H9 (cell line): ENCODE measurements at regions not wholly inside any gene's neighbourhood (a gene's known extent, or its start where the extent isn't known, plus 50 kb on each side); places are given as distances from the start of the nearest gene placed in this dataset.

ENCODE experiments used
- DNase-seq: peaks from one replicate; pipeline ENCODE4 v3.0.0-alpha.2; 2017
- H2AFZ ChIP-seq: one replicate; pipeline ENCODE4 v1.6.1; 2013; ENCODE audit warnings: mild to moderate bottlenecking, low read length, control low read depth, moderate library complexity
- H2AK5ac ChIP-seq: 2 replicates; pipeline ENCODE4 v1.6.1; 2013; ENCODE audit warnings: low read length, control low read depth, mixed read lengths; ENCODE audit not compliant: insufficient read length
- H2BK120ac ChIP-seq: one replicate; pipeline ENCODE4 v1.6.1; 2013; ENCODE audit warnings: low read depth, mild to moderate bottlenecking, low read length, control low read depth, inconsistent platforms; ENCODE audit not compliant: poor library complexity, severe bottlenecking
- H2BK12ac ChIP-seq: 2 replicates; pipeline ENCODE4 v1.6.1; 2013; ENCODE audit warnings: low read length, control low read depth, mixed read lengths, low read depth; ENCODE audit not compliant: insufficient read length
- H2BK15ac ChIP-seq: 2 replicates; pipeline ENCODE4 v1.6.1; 2013; ENCODE audit warnings: low read depth, low read length, control low read depth
- H2BK20ac ChIP-seq: one replicate; pipeline ENCODE4 v1.6.1; 2013; ENCODE audit warnings: low read depth, mild to moderate bottlenecking, low read length, control low read depth, inconsistent platforms; ENCODE audit not compliant: poor library complexity, severe bottlenecking
- H2BK5ac ChIP-seq: 2 replicates; pipeline ENCODE4 v1.6.1; 2013; ENCODE audit warnings: low read length, control low read depth, mixed read lengths; ENCODE audit not compliant: insufficient read length
- H3K14ac ChIP-seq: 2 replicates; pipeline ENCODE4 v1.6.1; 2013; ENCODE audit warnings: low read length, control low read depth; ENCODE audit not compliant: insufficient read depth
- H3K18ac ChIP-seq: 2 replicates; pipeline ENCODE4 v1.6.1; 2013; ENCODE audit warnings: low read depth, mild to moderate bottlenecking, mixed read lengths, low read length, control low read depth; ENCODE audit not compliant: insufficient read length
- H3K23ac ChIP-seq: 2 replicates; pipeline ENCODE4 v1.6.1; 2013; ENCODE audit warnings: low read length, control low read depth, mixed read lengths, low read depth; ENCODE audit not compliant: insufficient read length
- H3K23me2 ChIP-seq: 2 replicates; pipeline ENCODE4 v1.6.1; 2013; ENCODE audit warnings: low read depth, mild to moderate bottlenecking, mixed read lengths, low read length, control low read depth; ENCODE audit not compliant: insufficient read length, poor library complexity, severe bottlenecking
- H3K27ac ChIP-seq: 2 replicates; pipeline ENCODE4 v1.5.1; 2013; ENCODE audit warnings: low read length, control low read depth, mixed read lengths, low read depth; ENCODE audit not compliant: insufficient read length
- H3K27me3 ChIP-seq: 2 replicates; pipeline ENCODE4 v1.6.1; 2013; ENCODE audit warnings: low read length, control low read depth, inconsistent platforms; ENCODE audit not compliant: insufficient read depth
- H3K4ac ChIP-seq: 2 replicates; pipeline ENCODE4 v1.6.1; 2013; ENCODE audit warnings: low read depth, mild to moderate bottlenecking, control low read depth, inconsistent platforms, low read length, moderate library complexity
- H3K4me1 ChIP-seq: 2 replicates; pipeline ENCODE4 v1.6.1; 2013; ENCODE audit warnings: low read length, control low read depth, inconsistent platforms; ENCODE audit not compliant: insufficient read depth
- H3K4me2 ChIP-seq: 2 replicates; pipeline ENCODE4 v1.6.1; 2013; ENCODE audit warnings: low read length, control low read depth, mixed read lengths; ENCODE audit not compliant: insufficient read length, insufficient read depth
- H3K56ac ChIP-seq: 2 replicates; pipeline ENCODE4 v1.6.1; 2013; ENCODE audit warnings: low read depth, mild to moderate bottlenecking, mixed read lengths, low read length, control low read depth; ENCODE audit not compliant: insufficient read length
- H3K79me1 ChIP-seq: 2 replicates; pipeline ENCODE4 v1.6.1; 2013; ENCODE audit warnings: low read depth, mild to moderate bottlenecking, moderate library complexity, low read length, control low read depth, inconsistent platforms; ENCODE audit not compliant: insufficient read depth, poor library complexity, severe bottlenecking
- H3K79me2 ChIP-seq: 2 replicates; pipeline ENCODE4 v1.6.1; 2013; ENCODE audit warnings: low read length, control low read depth, inconsistent platforms; ENCODE audit not compliant: insufficient read depth
- H3K9ac ChIP-seq: 2 replicates; pipeline ENCODE4 v1.6.1; 2013; ENCODE audit warnings: low read length, control low read depth, mixed read lengths; ENCODE audit not compliant: insufficient read length; ENCODE audit errors: extremely low read depth
- H3K9me3 ChIP-seq: one replicate; pipeline ENCODE4 v1.6.1; 2013; ENCODE audit warnings: low read depth, low read length, inconsistent platforms; ENCODE audit not compliant: control insufficient read depth
- H3T11ph ChIP-seq: one replicate; pipeline ENCODE4 v1.6.1; 2013; ENCODE audit warnings: mild to moderate bottlenecking, low read length, control low read depth, inconsistent platforms
- H4K20me1 ChIP-seq: one replicate; pipeline ENCODE4 v1.6.1; 2013; ENCODE audit not compliant: control insufficient read depth, insufficient read length, insufficient read depth
- H4K5ac ChIP-seq: 2 replicates; pipeline ENCODE4 v1.6.1; 2013; ENCODE audit warnings: low read depth, mild to moderate bottlenecking, mixed read lengths, low read length, control low read depth; ENCODE audit not compliant: insufficient read length
- H4K8ac ChIP-seq: replicated peaks from 2 replicates; pipeline ENCODE4 v1.6.1; 2013; ENCODE audit warnings: low read length, control low read depth, mixed read lengths, low read depth; ENCODE audit not compliant: insufficient read length
- H4K91ac ChIP-seq: 2 replicates; pipeline ENCODE4 v1.6.1; 2013; ENCODE audit warnings: low read depth, mild to moderate bottlenecking, moderate library complexity, mixed read lengths, low read length, control low read depth; ENCODE audit not compliant: insufficient read length
- H3K27ac Mint-ChIP-seq, 3 experiments: 2 replicates in 2 of 3; 3 replicates in 1 of 3; pipeline ENCODE4 v1.8.0; 2020 to 2021; ENCODE audit warnings: mixed read lengths in 3 of 3, mild to moderate bottlenecking in 1 of 3, moderate library complexity in 1 of 3
- H3K27me3 Mint-ChIP-seq: 2 replicates; pipeline ENCODE4 v1.8.0; 2021; ENCODE audit warnings: low read depth, mild to moderate bottlenecking, moderate library complexity, mixed read lengths
- H3K36me3 Mint-ChIP-seq, 3 experiments: 2 replicates in 2 of 3; 3 replicates in 1 of 3; pipeline ENCODE4 v1.8.0; 2020 to 2021; ENCODE audit warnings: low read depth in 3 of 3, mixed read lengths in 3 of 3; ENCODE audit not compliant: insufficient read depth in 1 of 3
- H3K4me1 Mint-ChIP-seq, 2 experiments: 2 replicates each; pipeline ENCODE4 v1.8.0; 2020; ENCODE audit warnings: mixed read lengths in 2 of 2
- H3K4me3 Mint-ChIP-seq, 2 experiments: 2 replicates in 1 of 2; 3 replicates in 1 of 2; pipeline ENCODE4 v1.8.0; 2020 to 2021; ENCODE audit warnings: mild to moderate bottlenecking in 2 of 2, mixed read lengths in 2 of 2, moderate library complexity in 1 of 2
- H3K9me3 Mint-ChIP-seq, 2 experiments: 2 replicates in 1 of 2; 3 replicates in 1 of 2; pipeline ENCODE4 v1.8.0; 2020; ENCODE audit warnings: mild to moderate bottlenecking in 2 of 2, mixed read lengths in 2 of 2, moderate library complexity in 1 of 2
- CTCF ChIP-seq: fragments of 200-600 bp; sonication (generic); conservative IDR thresholded peaks from 3 replicates; pipeline ENCODE4 v1.8.0; 2021; ENCODE audit warnings: antibody characterized with exemption, mild to moderate bottlenecking
- WGBS: extraction: QIAGEN DNeasy Blood & Tissue Kit; methylation state at CpG from one replicate; pipeline ENCODE4 v1.1.7; 2013; ENCODE audit warnings: missing lambda C conversion rate, low lambda C conversion rate, mixed read lengths; ENCODE audit not compliant: insufficient read length; ENCODE audit errors: extremely low coverage; 5-methylcytosine and 5-hydroxymethylcytosine counted together

- Mint-ChIP-seq H3K36me3 (peaks cover 0 to 14% (median 6%) of the 10 kb centered on the region in 3 experiments; a peak in 4 of 7 replicates), H3K9me3 (peaks cover 7 to 11% of the 10 kb centered on the region in 2 experiments), H3K4me1 (no peaks in the 10 kb centered on the region), H3K27me3 (no peaks in the 10 kb centered on the region), H3K4me3 (no peak overlapping the region), H3K27ac (no peak overlapping the region)
- Histone ChIP-seq H3K79me2 (no peaks in the 10 kb centered on the region), H2AK5ac (no peak overlapping the region), H3K9ac (no peak overlapping the region), H4K8ac (no peak overlapping the region), H3K14ac (no peak overlapping the region), H3K27ac (no peak overlapping the region), H3K4ac (no peak overlapping the region), H3K56ac (no peak overlapping the region), H2BK120ac (no peak overlapping the region), H3K4me2 (no peak overlapping the region), H3T11ph (no peak overlapping the region), H4K91ac (no peak overlapping the region), H4K20me1 (no peaks in the 10 kb centered on the region), H2BK12ac (no peak overlapping the region), H4K5ac (no peak overlapping the region), H3K18ac (no peak overlapping the region), H2AFZ (no peak overlapping the region), H3K4me1 (no peaks in the 10 kb centered on the region), H3K79me1 (no peaks in the 10 kb centered on the region), H2BK15ac (no peak overlapping the region), H3K23ac (no peak overlapping the region), H3K23me2 (no peaks in the 10 kb centered on the region), H2BK20ac (no peak overlapping the region), H2BK5ac (no peak overlapping the region), H3K27me3 (no peaks in the 10 kb centered on the region), H3K9me3 (peaks cover 8% of the 10 kb centered on the region)
- no CpG with 5 or more reads among the region's 1 CpG for WGBS
- no peak for TF ChIP-seq CTCF
- DNase-seq, result no peak
Measured at GRCh38 chr4:131192318-131192717, 1956.8 kb upstream of the PCDH10 start.
